HG02642 (cell line): ENCODE measurements at regions not wholly inside any gene's neighbourhood (a gene's known extent, or its start where the extent isn't known, plus 50 kb on each side); places are given as distances from the start of the nearest gene placed in this dataset.

Experiments used
- ATAC-seq: cut with Tn5 transposase; IDR thresholded peaks from one replicate; pipeline ENCODE4 v1.9.1; 2021; ENCODE audit warnings: mild to moderate bottlenecking; ENCODE audit not compliant: unreplicated experiment, poor library complexity

- no peak for ATAC-seq
These were observed 52.2 kb downstream of the FAT3 start for GRCh38 chr11:92276773-92277172.

- ATAC-seq = no peak
These were observed 53.3 kb downstream of the FAT3 start for GRCh38 chr11:92277871-92278270.

- ATAC-seq = no peak
These were observed 54.3 kb downstream of the FAT3 start for GRCh38 chr11:92278791-92279433.

- no peak for ATAC-seq
These were observed 59.5 kb downstream of the FAT3 start for GRCh38 chr11:92284107-92284506.

- no peak for ATAC-seq
These were observed 59.9 kb downstream of the FAT3 start for GRCh38 chr11:92284558-92284957.

- ATAC-seq = no peak
These were observed 61.2 kb downstream of the FAT3 start for GRCh38 chr11:92285776-92286175.

GRCh38 chr11:92286709-92287108 lies 62.1 kb downstream of the FAT3 start:
- no peak for ATAC-seq

- ATAC-seq = no peak
These were observed 70.8 kb downstream of the FAT3 start for GRCh38 chr11:92295175-92296137.

GRCh38 chr11:92296138-92296515 lies 71.5 kb downstream of the FAT3 start:
- no peak for ATAC-seq

GRCh38 chr11:92297567-92298553 lies 73.2 kb downstream of the FAT3 start:
- ATAC-seq = no peak

- no peak for ATAC-seq
These were observed 76.3 kb downstream of the FAT3 start for GRCh38 chr11:92300876-92301275.

GRCh38 chr11:92302770-92303169 lies 78.2 kb downstream of the FAT3 start:
- ATAC-seq = no peak

GRCh38 chr11:92304271-92304670 lies 79.7 kb downstream of the FAT3 start:
- no peak for ATAC-seq

GRCh38 chr11:92306966-92307510 lies 82.4 kb downstream of the FAT3 start:
- ATAC-seq = no peak

- ATAC-seq = no peak
These were observed 83.7 kb downstream of the FAT3 start for GRCh38 chr11:92308366-92308765.

GRCh38 chr11:92311616-92312449 lies 87.2 kb downstream of the FAT3 start:
- ATAC-seq = no peak

GRCh38 chr11:92313784-92314183 lies 89.2 kb downstream of the FAT3 start:
- no peak for ATAC-seq

- ATAC-seq = no peak
These were observed 89.9 kb downstream of the FAT3 start for GRCh38 chr11:92314499-92314898.

GRCh38 chr11:92316106-92316809 lies 91.6 kb downstream of the FAT3 start:
- no peak for ATAC-seq
